ENCODE measurements at regions not wholly inside any gene's neighbourhood (a gene's known extent, or its start where the extent isn't known, plus 50 kb on each side); places are given as distances from the start of the nearest gene placed in this dataset.

GRCh38 chr10:124217031-124217430, 123.6 kb upstream of the CHST15 start:
- no peak overlapping the region for H3K4me3 ChIP-seq (ENCODE audit: low read depth, low read length)
- ChIA-PET CTCF (no interaction called here), POLR2A (no interaction called here)
- H3K27ac ChIP-seq (ENCODE audit: low read depth, low read length) = no peak overlapping the region
- H3K9me3 ChIP-seq (ENCODE audit: control insufficient read depth, insufficient read depth, low read length) = peaks cover 37% of the 10 kb centered on the region
- DNase-seq (ENCODE audit: low read depth, low spot score) = no peak
- H3K27me3 ChIP-seq (ENCODE audit: control insufficient read depth, insufficient read depth, low read length) = no peaks in the 10 kb centered on the region
- TF ChIP-seq CTCF (IDR thresholded peaks at IDR 0.05; ENCODE audit: low read depth, low read length) = no peak

GRCh38 chr10:124214610-124215375, 121.4 kb upstream of the CHST15 start:
- CTCF ChIA-PET = interaction anchor here (0.6 kb wide), 1 partner anchor 1385 kb away, joined by 3 read pairs; no protein-coding TSS in a partner anchor
- DNase-seq (ENCODE audit: low read depth, low spot score) = no peak
- peaks cover 24% of the 10 kb centered on the region for H3K9me3 ChIP-seq (ENCODE audit: control insufficient read depth, insufficient read depth, low read length)
- POLR2A ChIA-PET = no interaction called here
- H3K4me3 ChIP-seq (ENCODE audit: low read depth, low read length) = no peak overlapping the region
- no peaks in the 10 kb centered on the region for H3K27me3 ChIP-seq (ENCODE audit: control insufficient read depth, insufficient read depth, low read length)
- no peak overlapping the region for H3K27ac ChIP-seq (ENCODE audit: low read depth, low read length)
- TF ChIP-seq CTCF (IDR thresholded peaks at IDR 0.05; ENCODE audit: low read depth, low read length) = no peak

- TF ChIP-seq CTCF (IDR thresholded peaks at IDR 0.05; ENCODE audit: low read depth, low read length) = no peak
- Histone ChIP-seq H3K9me3 (ENCODE audit: control insufficient read depth, insufficient read depth, low read length) (peaks cover 16% of the 10 kb centered on the region), H3K27me3 (ENCODE audit: control insufficient read depth, insufficient read depth, low read length) (no peaks in the 10 kb centered on the region), H3K4me3 (ENCODE audit: low read depth, low read length) (no peak overlapping the region), H3K27ac (ENCODE audit: low read depth, low read length) (no peak overlapping the region)
- DNase-seq (ENCODE audit: low read depth, low spot score) = no peak
- ChIA-PET POLR2A (no interaction called here), CTCF (no interaction called here)
Measured at GRCh38 chr10:124213899-124214510, 120.6 kb upstream of the CHST15 start.

GRCh38 chr10:124213471-124213870, 120.1 kb upstream of the CHST15 start:
- DNase-seq (ENCODE audit: low read depth, low spot score) = no peak
- Histone ChIP-seq H3K4me3 (ENCODE audit: low read depth, low read length) (no peak overlapping the region), H3K27me3 (ENCODE audit: control insufficient read depth, insufficient read depth, low read length) (no peaks in the 10 kb centered on the region), H3K9me3 (ENCODE audit: control insufficient read depth, insufficient read depth, low read length) (peaks cover 12% of the 10 kb centered on the region), H3K27ac (ENCODE audit: low read depth, low read length) (no peak overlapping the region)
- ChIA-PET POLR2A (no interaction called here), CTCF (no interaction called here)
- no peak for TF ChIP-seq CTCF (IDR thresholded peaks at IDR 0.05; ENCODE audit: low read depth, low read length)

- no peak overlapping the region for H3K27ac ChIP-seq (ENCODE audit: low read depth, low read length)
- POLR2A ChIA-PET = no interaction called here
- H3K9me3 ChIP-seq (ENCODE audit: control insufficient read depth, insufficient read depth, low read length) = peaks cover 13% of the 10 kb centered on the region; the same call in 1 of the 2 replicates
- H3K27me3 ChIP-seq (ENCODE audit: control insufficient read depth, insufficient read depth, low read length) = no peaks in the 10 kb centered on the region
- CTCF ChIA-PET = no interaction called here
- no peak for DNase-seq (ENCODE audit: low read depth, low spot score)
- no peak overlapping the region for H3K4me3 ChIP-seq (ENCODE audit: low read depth, low read length)
- no peak for TF ChIP-seq CTCF (IDR thresholded peaks at IDR 0.05; ENCODE audit: low read depth, low read length)
Measured at GRCh38 chr10:124212702-124213101, 119.3 kb upstream of the CHST15 start.
